Ectodermal cell (in vitro differentiated cells): ENCODE measurements at regions not wholly inside any gene's neighbourhood (a gene's known extent, or its start where the extent isn't known, plus 50 kb on each side); places are given as distances from the start of the nearest gene placed in this dataset.

ENCODE experiments used
- H3K27ac ChIP-seq: 2 replicates; pipeline ENCODE4 v1.7.0; 2013; ENCODE audit warnings: mild to moderate bottlenecking, low read depth, low read length; ENCODE audit not compliant: insufficient read depth, poor library complexity, severe bottlenecking
- H3K27me3 ChIP-seq: 2 replicates; pipeline ENCODE4 v1.7.0; 2013; ENCODE audit warnings: mild to moderate bottlenecking, low read length; ENCODE audit not compliant: insufficient read depth, control insufficient read depth, poor library complexity, severe bottlenecking
- H3K36me3 ChIP-seq: one replicate; pipeline ENCODE4 v1.7.0; 2013; ENCODE audit warnings: low read length; ENCODE audit not compliant: control insufficient read depth, insufficient read depth
- H3K4me1 ChIP-seq: one replicate; pipeline ENCODE4 v1.7.0; 2013; ENCODE audit warnings: low read length; ENCODE audit not compliant: control insufficient read depth, insufficient read depth
- H3K4me3 ChIP-seq: 2 replicates; pipeline ENCODE4 v1.7.0; 2013; ENCODE audit warnings: low read depth, low read length, control low read depth; ENCODE audit not compliant: insufficient read depth
- H3K9me3 ChIP-seq: 2 replicates; pipeline ENCODE4 v1.7.0; 2013; ENCODE audit warnings: mild to moderate bottlenecking, low read length, moderate library complexity; ENCODE audit not compliant: control insufficient read depth
- WGBS, 2 experiments: methylation state at CpG; one replicate each; pipeline ENCODE4 v1.1.7; 2013; ENCODE audit warnings: missing lambda C conversion rate in 2 of 2; 5-methylcytosine and 5-hydroxymethylcytosine counted together

GRCh38 chr5:135227064-135228022 is 171.7 kb downstream of the MACROH2A1 start:
- Histone ChIP-seq H3K27me3 (no peaks in the 10 kb centered on the region), H3K36me3 (no peaks in the 10 kb centered on the region), H3K4me1 (no peaks in the 10 kb centered on the region), H3K9me3 (no peaks in the 10 kb centered on the region), H3K27ac (no peak overlapping the region), H3K4me3 (no peak overlapping the region)
- 80 to 86% methylated on average over 6 of the region's 6 CpGs for WGBS, 2 experiments

- WGBS, 2 experiments, result 41 to 47% methylated on average over 14 to 16 of the region's 16 CpGs
- Histone ChIP-seq H3K36me3 (no peaks in the 10 kb centered on the region), H3K27me3 (no peaks in the 10 kb centered on the region), H3K4me1 (no peaks in the 10 kb centered on the region), H3K27ac (no peak overlapping the region), H3K9me3 (no peaks in the 10 kb centered on the region), H3K4me3 (no peak overlapping the region)
Measured at GRCh38 chr5:135225856-135226560, 173.0 kb downstream of the MACROH2A1 start.

- H3K4me1 ChIP-seq, result no peaks in the 10 kb centered on the region
- H3K27me3 ChIP-seq, result no peaks in the 10 kb centered on the region
- no peak overlapping the region for H3K27ac ChIP-seq
- no peaks in the 10 kb centered on the region for H3K36me3 ChIP-seq
- 76 to 77% methylated on average over 4 to 5 of the region's 5 CpGs for WGBS, 2 experiments
- H3K9me3 ChIP-seq, result no peaks in the 10 kb centered on the region
- H3K4me3 ChIP-seq, result no peak overlapping the region
Measured at GRCh38 chr5:135223891-135224625, 175.0 kb downstream of the MACROH2A1 start.

GRCh38 chr5:135223404-135223803 is 175.6 kb downstream of the MACROH2A1 start:
- Histone ChIP-seq H3K27ac (no peak overlapping the region), H3K4me1 (peaks cover 4% of the 10 kb centered on the region), H3K36me3 (no peaks in the 10 kb centered on the region), H3K4me3 (no peak overlapping the region), H3K9me3 (no peaks in the 10 kb centered on the region), H3K27me3 (no peaks in the 10 kb centered on the region)
- WGBS, 2 experiments, result 89% methylated on average over 2 of the region's 2 CpGs

- Histone ChIP-seq H3K4me1 (peaks cover 9% of the 10 kb centered on the region), H3K9me3 (no peaks in the 10 kb centered on the region), H3K4me3 (no peak overlapping the region), H3K36me3 (no peaks in the 10 kb centered on the region), H3K27ac (no peak overlapping the region), H3K27me3 (no peaks in the 10 kb centered on the region)
- WGBS, 2 experiments, result 90 to 94% methylated on average over 3 of the region's 3 CpGs
Measured at GRCh38 chr5:135222771-135223170, 176.3 kb downstream of the MACROH2A1 start.

- Histone ChIP-seq H3K36me3 (no peaks in the 10 kb centered on the region), H3K27ac (no peak overlapping the region), H3K4me3 (no peak overlapping the region), H3K9me3 (no peaks in the 10 kb centered on the region), H3K4me1 (peaks cover 10% of the 10 kb centered on the region), H3K27me3 (no peaks in the 10 kb centered on the region)
- 93 to 95% methylated on average over 4 of the region's 4 CpGs for WGBS, 2 experiments
Measured at GRCh38 chr5:135222171-135222681, 176.8 kb downstream of the MACROH2A1 start.

- H3K4me1 ChIP-seq, result peaks cover 16% of the 10 kb centered on the region
- no peaks in the 10 kb centered on the region for H3K9me3 ChIP-seq
- H3K27me3 ChIP-seq, result no peaks in the 10 kb centered on the region
- 95 to 96% methylated on average over 2 of the region's 2 CpGs for WGBS, 2 experiments
- H3K4me3 ChIP-seq, result no peak overlapping the region
- no peak overlapping the region for H3K27ac ChIP-seq
- H3K36me3 ChIP-seq, result no peaks in the 10 kb centered on the region
Measured at GRCh38 chr5:135221696-135222095, 177.3 kb downstream of the MACROH2A1 start.

- Histone ChIP-seq H3K27ac (no peak overlapping the region), H3K9me3 (no peaks in the 10 kb centered on the region), H3K4me3 (no peak overlapping the region), H3K36me3 (no peaks in the 10 kb centered on the region), H3K27me3 (no peaks in the 10 kb centered on the region), H3K4me1 (peaks cover 16% of the 10 kb centered on the region)
- 89 to 96% methylated on average over 3 of the region's 3 CpGs for WGBS, 2 experiments
Measured at GRCh38 chr5:135221187-135221473, 177.9 kb downstream of the MACROH2A1 start.

GRCh38 chr5:135220394-135221186 is 178.4 kb downstream of the MACROH2A1 start:
- Histone ChIP-seq H3K9me3 (no peaks in the 10 kb centered on the region), H3K27ac (no peak overlapping the region), H3K36me3 (no peaks in the 10 kb centered on the region), H3K27me3 (no peaks in the 10 kb centered on the region), H3K4me1 (peaks cover 16% of the 10 kb centered on the region), H3K4me3 (no peak overlapping the region)
- WGBS, 2 experiments, result 91 to 94% methylated on average over 7 of the region's 7 CpGs
